Esophagus squamous epithelium (tissue), 4 donors: ENCODE measurements at regions not wholly inside any gene's neighbourhood (a gene's known extent, or its start where the extent isn't known, plus 50 kb on each side); places are given as distances from the start of the nearest gene placed in this dataset.

Experiments
- CTCF ChIP-seq, 6 experiments: fragments of 450-650 bp in 4 of 6; fragments of 200-600 bp in 2 of 6; sonication (generic) in 2 of 6; IDR thresholded peaks; one replicate each; pipeline ENCODE4 v1.5.1; 2016 to 2019; ENCODE audit warnings: antibody characterized with exemption in 6 of 6, mild to moderate bottlenecking in 4 of 6, moderate library complexity in 4 of 6
- POLR2A ChIP-seq, 4 donors: fragments of 450-650 bp; IDR thresholded peaks; one replicate each; pipeline ENCODE4 v1.6.1; 2017; ENCODE audit warnings: antibody characterized with exemption in 4 of 4, mild to moderate bottlenecking in 4 of 4, moderate library complexity in 3 of 4

DNA sequence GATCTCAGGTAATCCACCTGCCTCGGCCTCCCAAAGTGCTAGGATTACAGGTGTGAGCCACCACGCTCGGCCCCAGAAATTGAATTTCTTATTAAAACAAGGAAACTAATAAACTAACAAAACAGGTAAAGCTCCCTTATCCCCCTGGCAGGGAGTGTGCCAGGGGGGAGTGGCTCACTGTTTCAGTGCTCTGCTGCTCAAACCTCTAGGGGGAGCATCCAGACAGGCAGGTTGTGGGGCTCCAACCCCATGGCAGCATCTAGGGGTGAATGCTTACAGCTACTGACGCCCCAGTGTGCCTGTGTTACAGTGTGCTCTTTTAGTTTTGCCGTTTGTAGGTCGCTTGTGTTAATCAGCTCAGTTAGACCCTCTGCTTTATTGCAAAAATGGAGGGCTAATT is 605.0 kb downstream of the GABRG1 start:
- TF ChIP-seq CTCF (IDR thresholded peaks at IDR 0.05) (no peak), POLR2A (IDR thresholded peaks at IDR 0.05) (no peak)
